K562 (cell line): ENCODE measurements at regions not wholly inside any gene's neighbourhood (a gene's known extent, or its start where the extent isn't known, plus 50 kb on each side); places are given as distances from the start of the nearest gene placed in this dataset.

Source experiments
- ATAC-seq: fragments of 200-7000 bp; cut with Tn5 transposase; 3 replicates; pipeline ENCODE4 v1.9.1; 2020; ENCODE audit warnings: moderate library complexity
- BruUV-seq: library from RNA; stranded (reverse); fragments of 400-500 nt; replicated peaks from 2 replicates; lab custom pipeline; 2021; lab: Mats Ljungman, UMichigan
- CTCF ChIA-PET: fragments of 300-600 bp; formaldehyde crosslinking; extraction: SDS; loops from one replicate; lab custom pipeline; 2021; ENCODE audit warnings: low intra/inter-chr PET ratio; lab: Yijun Ruan, JAX
- POLR2A ChIA-PET: fragments of 300-600, 350-650 bp; sonication (Branson Sonifier 250); formaldehyde crosslinking; extraction: SDS; loops from one replicate; lab custom pipeline; 2021; ENCODE audit warnings: antibody characterized with exemption, inconsistent platforms; lab: Yijun Ruan, JAX
- DNase-seq, 4 experiments: peaks; one replicate each; pipeline versions ENCODE4 v3.0.0 to v3.0.0-alpha.2; 2011 to 2018; ENCODE audit warnings: low spot score in 3 of 4, mixed read lengths in 3 of 4; ENCODE audit errors: extremely low read depth in 1 of 4
- FAIRE-seq: peaks from 2 replicates; lab custom pipeline; 2011; peaks lifted over from hg19 to GRCh38; lab: Jason Lieb, UNC
- H2AFZ ChIP-seq: 2 replicates; pipeline ENCODE4 v1.6.0; 2011; ENCODE audit warnings: low read depth, low read length, control low read depth, inconsistent platforms
- H3K27ac ChIP-seq: fragments of 200-600 bp; 3 replicates; pipeline ENCODE4 v1.8.0; 2011; ENCODE audit warnings: low read depth, mild to moderate bottlenecking, control low read depth, inconsistent platforms, low read length, moderate library complexity, mixed read lengths; ENCODE audit errors: extremely low read depth
- H3K27me3 ChIP-seq, 2 experiments: fragments of 300-600 bp in 1 of 2; 2 replicates in 1 of 2; 3 replicates in 1 of 2; pipeline versions ENCODE4 v1.6.0 to v1.8.0; 2011; ENCODE audit warnings: inconsistent platforms in 2 of 2, low read length in 2 of 2, mild to moderate bottlenecking in 1 of 2, mixed read lengths in 1 of 2, moderate library complexity in 1 of 2; ENCODE audit not compliant: control insufficient read depth in 2 of 2, insufficient read depth in 2 of 2
- H3K36me3 ChIP-seq: fragments of 300-600 bp; 3 replicates; pipeline ENCODE4 v1.8.0; 2011; ENCODE audit warnings: mild to moderate bottlenecking, low read length, inconsistent platforms; ENCODE audit not compliant: control insufficient read depth, insufficient read depth
- H3K4me1 ChIP-seq, 2 experiments: fragments of 200-600 bp in 1 of 2; replicated peaks in 1 of 2; 2 replicates in 1 of 2; 3 replicates in 1 of 2; pipeline versions ENCODE4 v1.5.1 to v1.8.0; 2011; ENCODE audit warnings: inconsistent platforms in 2 of 2, low read length in 2 of 2, mild to moderate bottlenecking in 1 of 2, mixed read lengths in 1 of 2, moderate library complexity in 1 of 2; ENCODE audit not compliant: control insufficient read depth in 2 of 2, insufficient read depth in 2 of 2
- H3K4me2 ChIP-seq: 2 replicates; pipeline ENCODE4 v1.6.1; 2011; ENCODE audit warnings: low read length, control low read depth, inconsistent platforms, mixed read lengths; ENCODE audit not compliant: insufficient read depth
- H3K4me3 ChIP-seq: fragments of 200-600 bp; sonication (generic), shearing (Covaris generic); 2 replicates; pipeline ENCODE4 v1.5.1; 2016; ENCODE audit warnings: control low read depth, inconsistent platforms
- H3K79me2 ChIP-seq: fragments of 200-600 bp; 3 replicates; pipeline ENCODE4 v1.8.0; 2011; ENCODE audit warnings: low read length, inconsistent platforms; ENCODE audit not compliant: control insufficient read depth, insufficient read depth
- H3K9ac ChIP-seq, 2 experiments: 2 replicates each; pipeline versions ENCODE4 v1.6.0 to v1.6.1; 2011; ENCODE audit warnings: low read depth in 2 of 2, low read length in 2 of 2, control low read depth in 1 of 2, inconsistent platforms in 1 of 2, mild to moderate bottlenecking in 1 of 2, mixed read lengths in 1 of 2; ENCODE audit not compliant: insufficient read depth in 1 of 2
- H3K9me1 ChIP-seq: one replicate; pipeline ENCODE4 v1.6.0; 2011; ENCODE audit warnings: inconsistent platforms, mild to moderate bottlenecking, low read length, moderate library complexity; ENCODE audit not compliant: control insufficient read depth, insufficient read depth
- H3K9me3 ChIP-seq: replicated peaks from 2 replicates; pipeline ENCODE4 v1.5.1; 2011; ENCODE audit warnings: low read depth, low read length, inconsistent platforms; ENCODE audit not compliant: control insufficient read depth, insufficient read depth
- H4K20me1 ChIP-seq: replicated peaks from 2 replicates; pipeline ENCODE4 v1.6.1; 2011; ENCODE audit warnings: low read length, inconsistent platforms, mixed read lengths; ENCODE audit not compliant: control insufficient read depth, insufficient read depth
- HNRNPLL ChIP-seq: fragments of 200-400 bp; formaldehyde crosslinking; IDR thresholded peaks from 2 replicates; pipeline ENCODE4 v1.6.1; 2017; ENCODE audit warnings: low read length, low read depth, mild to moderate bottlenecking; ENCODE audit not compliant: poor library complexity, severe bottlenecking
- IRF2 ChIP-seq: sonication (generic); formaldehyde crosslinking; IDR thresholded peaks from 2 replicates; pipeline ENCODE4 v1.8.1; 2022; ENCODE audit warnings: mild to moderate bottlenecking, missing genetic modification reagents
- KLF13 ChIP-seq: fragments of 450-650 bp; IDR thresholded peaks from 2 replicates; pipeline ENCODE4 v1.6.1; 2016; ENCODE audit warnings: missing genetic modification characterization, low read depth, mild to moderate bottlenecking, missing compliant biosample characterization, moderate library complexity, borderline replicate concordance
- NFIC ChIP-seq: fragments of 450-650 bp; IDR thresholded peaks from 2 replicates; pipeline ENCODE4 v1.6.1; 2017; ENCODE audit warnings: mild to moderate bottlenecking, inconsistent platforms
- NFIX ChIP-seq: fragments of 250-450 bp; sonication (Bioruptor Pico); IDR thresholded peaks from 2 replicates; pipeline ENCODE4 v1.4.0; 2020; ENCODE audit warnings: low read depth, mild to moderate bottlenecking, moderate library complexity
- PHTF2 ChIP-seq: fragments of 250-450 bp; sonication (Bioruptor Pico); IDR thresholded peaks from 2 replicates; pipeline ENCODE4 v1.5.0; 2021; ENCODE audit warnings: mild to moderate bottlenecking
- RBM15 ChIP-seq: fragments of 200-400 bp; formaldehyde crosslinking; IDR thresholded peaks from 2 replicates; pipeline ENCODE4 v1.6.1; 2018; ENCODE audit warnings: mild to moderate bottlenecking, low read length, moderate library complexity; ENCODE audit not compliant: insufficient read depth
- SMC3 ChIP-seq: conservative IDR thresholded peaks from 2 replicates; pipeline ENCODE4 v1.6.1; 2011; ENCODE audit warnings: low read depth, low read length, improper control_type of control experiment; ENCODE audit not compliant: insufficient read depth
- WGBS: fragments of 100-300 bp; shearing (Covaris generic); methylation state at CpG from one replicate; pipeline ENCODE4 v1.1.6; 2016; ENCODE audit warnings: low coverage, mixed read lengths; ENCODE audit not compliant: insufficient coverage; ENCODE audit errors: missing lambda C conversion rate; 5-methylcytosine and 5-hydroxymethylcytosine counted together
- in situ Hi-C: fragments of 300-500 bp; cut with MboI; formaldehyde crosslinking; loops from 4 replicates; pipeline ENCODE4 v1.15.0; 2018; ENCODE audit warnings: inconsistent platforms, mixed read lengths
- intact Hi-C: fragments of 100-400 bp; cut with micrococcal nuclease; formaldehyde crosslinking; loops from 2 replicates; pipeline ENCODE4 v1.14.2; 2022
- TF ChIP-seq, protein P1 (sequence below): sonication (generic); formaldehyde crosslinking; IDR thresholded peaks from 2 replicates; pipeline ENCODE4 v1.8.0; 2022; ENCODE audit warnings: mild to moderate bottlenecking, missing genetic modification reagents
- TF ChIP-seq, protein P2 (sequence below): fragments of 450-650 bp; formaldehyde crosslinking; IDR thresholded peaks from 2 replicates; pipeline ENCODE4 v1.4.0; 2020; ENCODE audit warnings: mild to moderate bottlenecking, mixed read lengths
- TF ChIP-seq, protein P3 (sequence below): fragments of 450-650 bp; IDR thresholded peaks from 2 replicates; pipeline ENCODE4 v1.7.0; 2016; ENCODE audit warnings: borderline replicate concordance

DNA sequence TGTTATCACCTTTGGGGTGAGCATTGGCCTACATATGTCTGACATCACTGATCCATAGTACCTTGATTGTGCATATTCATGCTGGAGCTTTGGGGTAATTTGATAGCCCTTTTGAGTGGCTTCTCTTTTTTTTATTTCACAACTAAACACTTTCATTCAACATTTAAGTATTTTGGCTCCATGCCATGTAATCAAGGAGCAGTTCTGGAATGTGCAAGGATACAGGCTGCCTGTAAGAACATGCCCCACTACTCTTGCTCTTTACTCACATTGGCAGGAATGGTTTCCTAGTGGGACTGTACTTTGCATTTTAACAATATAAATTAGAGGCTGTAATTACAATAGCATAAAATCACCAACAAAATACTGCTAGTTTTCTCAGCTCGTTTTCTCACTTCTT lies 300.7 kb upstream of the SPAG17 start:
- H3K9me3 ChIP-seq: no peaks in the 10 kb centered on the region; the same call in 1 of the 2 replicates
- in situ Hi-C loops (no loop called here), intact Hi-C loops (loop anchor here (2.0 kb wide), 1 partner anchor 21 kb away; no protein-coding TSS in a partner anchor)
- no peaks in the 10 kb centered on the region for H3K36me3 ChIP-seq
- POLR2A ChIA-PET: no interaction called here
- H3K27me3 ChIP-seq: no peaks in the 10 kb centered on the region
- no peak overlapping the region for H3K27ac ChIP-seq
- no peak overlapping the region for H3K9ac ChIP-seq
- 0% methylated on average over 1 of the region's 1 CpG for WGBS
- no peak overlapping the region for H3K4me2 ChIP-seq
- no peaks in the 10 kb centered on the region for H3K4me1 ChIP-seq
- TF ChIP-seq NFIX (CRISPR knock-in tag) (0 out of 2 replicates have a peak, but pooled peaks have one; percentile 27), HNRNPLL (no peak), SMC3 (no peak), NFIC (peak; percentile 52)
- no peak for FAIRE-seq
- H3K4me3 ChIP-seq: no peak overlapping the region
- H3K9me1 ChIP-seq: no peaks in the 10 kb centered on the region
- no peak overlapping the region for H2AFZ ChIP-seq
- CTCF ChIA-PET: no interaction called here
- ATAC-seq: no peak
- H4K20me1 ChIP-seq: no peaks in the 10 kb centered on the region
- no peaks in the 10 kb centered on the region for H3K79me2 ChIP-seq
- BruUV-seq: no TSS peak
- DNase-seq: no peak

DNA sequence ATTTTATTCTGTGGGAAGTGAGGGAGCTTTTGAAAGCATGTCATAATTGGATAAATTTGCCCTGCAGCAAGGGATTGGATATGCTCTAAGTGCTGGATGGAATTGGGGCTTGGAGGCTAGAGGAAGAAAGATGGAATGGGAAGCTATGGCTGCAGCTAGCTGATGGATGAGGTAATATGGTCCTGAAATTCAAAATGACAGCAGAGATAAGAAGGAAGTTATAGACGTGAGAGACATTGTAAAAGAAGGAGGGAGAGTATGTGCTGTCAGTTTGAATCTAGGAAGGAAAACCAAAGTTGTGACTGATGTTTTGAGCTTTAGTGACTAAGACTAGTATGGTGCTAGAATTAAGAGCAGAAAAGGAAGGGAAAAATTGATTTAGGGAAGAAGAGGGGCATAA lies 299.9 kb upstream of the SPAG17 start:
- Histone ChIP-seq H3K4me1 (no peaks in the 10 kb centered on the region), H2AFZ (no peak overlapping the region), H3K9me3 (no peaks in the 10 kb centered on the region; the same call in 1 of the 2 replicates), H3K9ac (no peak overlapping the region), H3K4me2 (no peak overlapping the region), H3K36me3 (no peaks in the 10 kb centered on the region), H3K27ac (no peak overlapping the region), H3K79me2 (no peaks in the 10 kb centered on the region), H3K4me3 (no peak overlapping the region), H3K9me1 (no peaks in the 10 kb centered on the region), H4K20me1 (no peaks in the 10 kb centered on the region), H3K27me3 (no peaks in the 10 kb centered on the region)
- ChIA-PET POLR2A (no interaction called here), CTCF (no interaction called here)
- in situ Hi-C loops: no loop called here
- DNase-seq (no peak), FAIRE-seq (no peak), ATAC-seq (no peak)
- 0% methylated on average over 1 of the region's 1 CpG for WGBS
- BruUV-seq: no TSS peak
- intact Hi-C loops: loop anchor here (2.0 kb wide), 1 partner anchor 20 kb away; no protein-coding TSS in a partner anchor
- TF ChIP-seq NFIC: no peak
- TF ChIP-seq, protein P1, sequence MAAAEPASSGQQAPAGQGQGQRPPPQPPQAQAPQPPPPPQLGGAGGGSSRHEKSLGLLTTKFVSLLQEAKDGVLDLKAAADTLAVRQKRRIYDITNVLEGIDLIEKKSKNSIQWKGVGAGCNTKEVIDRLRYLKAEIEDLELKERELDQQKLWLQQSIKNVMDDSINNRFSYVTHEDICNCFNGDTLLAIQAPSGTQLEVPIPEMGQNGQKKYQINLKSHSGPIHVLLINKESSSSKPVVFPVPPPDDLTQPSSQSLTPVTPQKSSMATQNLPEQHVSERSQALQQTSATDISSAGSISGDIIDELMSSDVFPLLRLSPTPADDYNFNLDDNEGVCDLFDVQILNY (CRISPR knock-in tag): no peak
- TF ChIP-seq NFIX (CRISPR knock-in tag): no peak
- no peak for TF ChIP-seq RBM15
- TF ChIP-seq, protein P2, sequence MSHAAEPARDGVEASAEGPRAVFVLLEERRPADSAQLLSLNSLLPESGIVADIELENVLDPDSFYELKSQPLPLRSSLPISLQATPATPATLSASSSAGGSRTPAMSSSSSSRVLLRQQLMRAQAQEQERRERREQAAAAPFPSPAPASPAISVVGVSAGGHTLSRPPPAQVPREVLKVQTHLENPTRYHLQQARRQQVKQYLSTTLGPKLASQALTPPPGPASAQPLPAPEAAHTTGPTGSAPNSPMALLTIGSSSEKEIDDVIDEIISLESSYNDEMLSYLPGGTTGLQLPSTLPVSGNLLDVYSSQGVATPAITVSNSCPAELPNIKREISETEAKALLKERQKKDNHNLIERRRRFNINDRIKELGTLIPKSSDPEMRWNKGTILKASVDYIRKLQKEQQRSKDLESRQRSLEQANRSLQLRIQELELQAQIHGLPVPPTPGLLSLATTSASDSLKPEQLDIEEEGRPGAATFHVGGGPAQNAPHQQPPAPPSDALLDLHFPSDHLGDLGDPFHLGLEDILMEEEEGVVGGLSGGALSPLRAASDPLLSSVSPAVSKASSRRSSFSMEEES: no peak
- TF ChIP-seq, protein P3, sequence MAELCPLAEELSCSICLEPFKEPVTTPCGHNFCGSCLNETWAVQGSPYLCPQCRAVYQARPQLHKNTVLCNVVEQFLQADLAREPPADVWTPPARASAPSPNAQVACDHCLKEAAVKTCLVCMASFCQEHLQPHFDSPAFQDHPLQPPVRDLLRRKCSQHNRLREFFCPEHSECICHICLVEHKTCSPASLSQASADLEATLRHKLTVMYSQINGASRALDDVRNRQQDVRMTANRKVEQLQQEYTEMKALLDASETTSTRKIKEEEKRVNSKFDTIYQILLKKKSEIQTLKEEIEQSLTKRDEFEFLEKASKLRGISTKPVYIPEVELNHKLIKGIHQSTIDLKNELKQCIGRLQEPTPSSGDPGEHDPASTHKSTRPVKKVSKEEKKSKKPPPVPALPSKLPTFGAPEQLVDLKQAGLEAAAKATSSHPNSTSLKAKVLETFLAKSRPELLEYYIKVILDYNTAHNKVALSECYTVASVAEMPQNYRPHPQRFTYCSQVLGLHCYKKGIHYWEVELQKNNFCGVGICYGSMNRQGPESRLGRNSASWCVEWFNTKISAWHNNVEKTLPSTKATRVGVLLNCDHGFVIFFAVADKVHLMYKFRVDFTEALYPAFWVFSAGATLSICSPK: no peak
- TF ChIP-seq KLF13 (tag): no peak
- no peak for TF ChIP-seq PHTF2 (CRISPR knock-in tag)
- no peak for TF ChIP-seq IRF2
